SK-N-SH (cell line): ENCODE measurements at regions not wholly inside any gene's neighbourhood (a gene's known extent, or its start where the extent isn't known, plus 50 kb on each side); places are given as distances from the start of the nearest gene placed in this dataset.

Experiments used
- CTCF ChIA-PET: fragments of 300-600, 350-600 bp; formaldehyde crosslinking; extraction: SDS; loops from one replicate; lab custom pipeline; 2021; lab: Yijun Ruan, JAX
- POLR2A ChIA-PET: fragments of 350-600 bp; sonication (Branson Sonifier 250); formaldehyde crosslinking; extraction: SDS; loops from one replicate; lab custom pipeline; 2020; ENCODE audit warnings: antibody characterized with exemption, inconsistent platforms; lab: Yijun Ruan, JAX
- DNase-seq: peaks from one replicate; pipeline ENCODE4 v3.0.0; 2012
- H2AFZ ChIP-seq: fragments of 200-600 bp; sonication (generic); 2 replicates; pipeline ENCODE4 v1.8.1; 2016; ENCODE audit warnings: antibody characterized with exemption, mild to moderate bottlenecking, low read depth
- H3F3A ChIP-seq: fragments of 200-600 bp; sonication (generic); replicated peaks from 2 replicates; pipeline ENCODE3; 2016; ENCODE audit warnings: antibody characterized with exemption, mild to moderate bottlenecking; ENCODE audit not compliant: insufficient read depth
- H3K27ac ChIP-seq, 2 experiments: fragments of 200-500 bp in 1 of 2; fragments of 200-600 bp in 1 of 2; sonication (Bioruptor generic) in 1 of 2; sonication (generic), shearing (Covaris generic) in 1 of 2; 2 replicates each; pipeline versions ENCODE4 v1.5.1 to v1.6.1; 2014 to 2016; ENCODE audit warnings: low read depth in 2 of 2, inconsistent platforms in 1 of 2, low read length in 1 of 2, mild to moderate bottlenecking in 1 of 2, mixed read lengths in 1 of 2
- H3K27me3 ChIP-seq: fragments of 200-600 bp; sonication (generic), shearing (Covaris generic); 2 replicates; pipeline ENCODE4 v1.6.1; 2016; ENCODE audit warnings: mixed run types; ENCODE audit not compliant: insufficient read depth
- H3K36me3 ChIP-seq, 2 experiments: fragments of 200-500 bp in 1 of 2; fragments of 200-600 bp in 1 of 2; sonication (Bioruptor generic) in 1 of 2; sonication (generic) in 1 of 2; replicated peaks in 1 of 2; 2 replicates each; pipeline versions ENCODE3 to v1.5.1; 2014 to 2016; ENCODE audit warnings: low read length in 1 of 2, mild to moderate bottlenecking in 1 of 2; ENCODE audit not compliant: insufficient read depth in 2 of 2, control insufficient read depth in 1 of 2
- H3K4me1 ChIP-seq, 2 experiments: fragments of 200-500 bp in 1 of 2; fragments of 200-600 bp in 1 of 2; sonication (Bioruptor generic) in 1 of 2; sonication (generic), shearing (Covaris generic) in 1 of 2; 2 replicates each; pipeline versions ENCODE4 v1.5.1 to v1.6.1; 2014 to 2016; ENCODE audit warnings: low read depth in 1 of 2, low read length in 1 of 2, mixed run types in 1 of 2; ENCODE audit not compliant: insufficient read depth in 2 of 2, control insufficient read depth in 1 of 2
- H3K4me2 ChIP-seq: fragments of 200-600 bp; sonication (generic), shearing (Covaris generic); 2 replicates; pipeline ENCODE4 v1.6.1; 2017; ENCODE audit warnings: mixed run types
- H3K4me3 ChIP-seq, 2 experiments: fragments of 200-500 bp in 1 of 2; fragments of 200-600 bp in 1 of 2; sonication (Bioruptor generic) in 1 of 2; sonication (generic), shearing (Covaris generic) in 1 of 2; 2 replicates each; pipeline versions ENCODE4 v1.5.1 to v1.8.1; 2014 to 2016; ENCODE audit warnings: low read depth in 2 of 2, inconsistent platforms in 1 of 2, low read length in 1 of 2, mild to moderate bottlenecking in 1 of 2, mixed read lengths in 1 of 2, moderate library complexity in 1 of 2
- H3K79me2 ChIP-seq: fragments of 200-600 bp; sonication (generic); 2 replicates; pipeline ENCODE4 v1.8.1; 2017; ENCODE audit warnings: mild to moderate bottlenecking; ENCODE audit not compliant: insufficient read depth
- H3K9ac ChIP-seq: fragments of 200-600 bp; sonication (generic); 2 replicates; pipeline ENCODE4 v1.6.1; 2017; ENCODE audit warnings: mixed run types
- H3K9me2 ChIP-seq: fragments of 200-600 bp; sonication (generic); 2 replicates; pipeline ENCODE4 v1.6.1; 2017; ENCODE audit warnings: mixed run types
- H3K9me3 ChIP-seq: fragments of 200-600 bp; sonication (generic); 2 replicates; pipeline ENCODE4 v1.6.1; 2017; ENCODE audit warnings: mixed run types, mild to moderate bottlenecking, moderate library complexity
- H4K20me1 ChIP-seq: fragments of 200-600 bp; sonication (generic); 2 replicates; pipeline ENCODE4 v1.6.1; 2017; ENCODE audit warnings: mild to moderate bottlenecking, mixed run types; ENCODE audit not compliant: insufficient read depth
- ELF1 ChIP-seq: IDR thresholded peaks from 2 replicates; pipeline ENCODE4 v1.4.0; 2012
- EZH2phosphoT487 ChIP-seq: fragments of 200-600 bp; sonication (generic); IDR thresholded peaks from 2 replicates; pipeline ENCODE4 v1.6.1; 2017; ENCODE audit warnings: low read depth, mixed run types, mild to moderate bottlenecking, antibody characterized with exemption, moderate library complexity, borderline replicate concordance
- FOSL2 ChIP-seq: IDR thresholded peaks from 2 replicates; pipeline ENCODE4 v1.4.0; 2012; ENCODE audit warnings: low read depth, mild to moderate bottlenecking, moderate library complexity, borderline replicate concordance
- FOXM1 ChIP-seq: IDR thresholded peaks from 2 replicates; pipeline ENCODE4 v1.4.0; 2012; ENCODE audit warnings: low read depth, mild to moderate bottlenecking
- MEF2A ChIP-seq: IDR thresholded peaks from 2 replicates; pipeline ENCODE4 v1.4.0; 2012; ENCODE audit warnings: low read depth, borderline replicate concordance
- MXI1 ChIP-seq: IDR thresholded peaks from 2 replicates; pipeline ENCODE4 v1.6.1; 2012; ENCODE audit warnings: mild to moderate bottlenecking, low read depth, low read length, improper control_type of control experiment
- PBX3 ChIP-seq: IDR thresholded peaks from 2 replicates; pipeline ENCODE4; 2012
- RCOR1 ChIP-seq: fragments of 150-350 bp; IDR thresholded peaks from 2 replicates; pipeline ENCODE4 v1.6.1; 2017; ENCODE audit warnings: antibody characterized with exemption, low read length
- RFX5 ChIP-seq: IDR thresholded peaks from 2 replicates; pipeline ENCODE4 v1.6.1; 2012; ENCODE audit warnings: mild to moderate bottlenecking, improper control_type of control experiment, low read length
- RXRA ChIP-seq: IDR thresholded peaks from 2 replicates; pipeline ENCODE4 v1.4.0; 2012; ENCODE audit warnings: low read depth, mild to moderate bottlenecking, borderline replicate concordance
- SMC3 ChIP-seq: IDR thresholded peaks from 2 replicates; pipeline ENCODE4 v1.6.1; 2012; ENCODE audit warnings: low read depth, low read length, improper control_type of control experiment
- TAF1 ChIP-seq: IDR thresholded peaks from 2 replicates; pipeline ENCODE4 v1.6.1; 2012; ENCODE audit warnings: low read depth, mild to moderate bottlenecking, low read length, moderate library complexity, borderline replicate concordance
- USF2 ChIP-seq: fragments of 150-350 bp; IDR thresholded peaks from 2 replicates; pipeline ENCODE4 v1.6.1; 2017; ENCODE audit warnings: antibody characterized with exemption, low read length, low read depth, borderline replicate concordance
- WGBS: methylation state at CpG from one replicate; pipeline ENCODE4 v1.1.6; 2017; ENCODE audit warnings: low lambda C conversion rate; 5-methylcytosine and 5-hydroxymethylcytosine counted together
- TF ChIP-seq, protein P1 (sequence below): IDR thresholded peaks from 2 replicates; pipeline ENCODE4 v1.4.0; 2012; ENCODE audit warnings: low read depth, borderline replicate concordance
- TF ChIP-seq, protein P2 (sequence below): IDR thresholded peaks from 2 replicates; pipeline ENCODE4 v1.4.0; 2012; ENCODE audit warnings: low read depth, borderline replicate concordance

GRCh38 chr12:130226126-130226525, 63.9 kb downstream of the FZD10 start:
- no peaks in the 10 kb centered on the region for H3K27me3 ChIP-seq
- H3K4me2 ChIP-seq: no peak overlapping the region
- H3F3A ChIP-seq: no peaks in the 10 kb centered on the region
- DNase-seq: no peak
- H3K4me3 ChIP-seq: no peak overlapping the region
- no peak overlapping the region for H2AFZ ChIP-seq
- TF ChIP-seq PBX3: no peak
- TF ChIP-seq, protein P1, sequence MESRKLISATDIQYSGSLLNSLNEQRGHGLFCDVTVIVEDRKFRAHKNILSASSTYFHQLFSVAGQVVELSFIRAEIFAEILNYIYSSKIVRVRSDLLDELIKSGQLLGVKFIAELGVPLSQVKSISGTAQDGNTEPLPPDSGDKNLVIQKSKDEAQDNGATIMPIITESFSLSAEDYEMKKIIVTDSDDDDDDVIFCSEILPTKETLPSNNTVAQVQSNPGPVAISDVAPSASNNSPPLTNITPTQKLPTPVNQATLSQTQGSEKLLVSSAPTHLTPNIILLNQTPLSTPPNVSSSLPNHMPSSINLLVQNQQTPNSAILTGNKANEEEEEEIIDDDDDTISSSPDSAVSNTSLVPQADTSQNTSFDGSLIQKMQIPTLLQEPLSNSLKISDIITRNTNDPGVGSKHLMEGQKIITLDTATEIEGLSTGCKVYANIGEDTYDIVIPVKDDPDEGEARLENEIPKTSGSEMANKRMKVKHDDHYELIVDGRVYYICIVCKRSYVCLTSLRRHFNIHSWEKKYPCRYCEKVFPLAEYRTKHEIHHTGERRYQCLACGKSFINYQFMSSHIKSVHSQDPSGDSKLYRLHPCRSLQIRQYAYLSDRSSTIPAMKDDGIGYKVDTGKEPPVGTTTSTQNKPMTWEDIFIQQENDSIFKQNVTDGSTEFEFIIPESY: no peak
- TF ChIP-seq USF2: no peak
- TF ChIP-seq, protein P2, sequence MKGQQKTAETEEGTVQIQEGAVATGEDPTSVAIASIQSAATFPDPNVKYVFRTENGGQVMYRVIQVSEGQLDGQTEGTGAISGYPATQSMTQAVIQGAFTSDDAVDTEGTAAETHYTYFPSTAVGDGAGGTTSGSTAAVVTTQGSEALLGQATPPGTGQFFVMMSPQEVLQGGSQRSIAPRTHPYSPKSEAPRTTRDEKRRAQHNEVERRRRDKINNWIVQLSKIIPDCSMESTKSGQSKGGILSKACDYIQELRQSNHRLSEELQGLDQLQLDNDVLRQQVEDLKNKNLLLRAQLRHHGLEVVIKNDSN: no peak
- no peak for TF ChIP-seq RFX5
- TF ChIP-seq RCOR1: no peak
- no peak for TF ChIP-seq MXI1
- no peak for TF ChIP-seq RXRA
- TF ChIP-seq TAF1: no peak
- TF ChIP-seq FOXM1: no peak
- TF ChIP-seq MEF2A: no peak
- TF ChIP-seq EZH2phosphoT487: no peak
- TF ChIP-seq FOSL2: no peak
- no peak for TF ChIP-seq ELF1
- no peak for TF ChIP-seq SMC3
- WGBS: 37% methylated on average over 10 of the region's 11 CpGs
- ChIA-PET POLR2A (no interaction called here), CTCF (interaction anchor here (0.6 to 1.3 kb wide), 3 partner anchors 12 to 109 kb away, joined by 3 to 4 read pairs (median 3); no protein-coding TSS in a partner anchor)
- H3K9ac ChIP-seq: no peak overlapping the region
- no peaks in the 10 kb centered on the region for H3K79me2 ChIP-seq
- no peaks in the 10 kb centered on the region for H4K20me1 ChIP-seq
- H3K9me3 ChIP-seq: no peaks in the 10 kb centered on the region; the same call in 1 of the 2 replicates
- no peak overlapping the region for H3K27ac ChIP-seq
- no peaks in the 10 kb centered on the region for H3K9me2 ChIP-seq
- H3K36me3 ChIP-seq: no peaks in the 10 kb centered on the region
- H3K4me1 ChIP-seq: no peaks in the 10 kb centered on the region; a peak in 1 of 4 replicates
